SH-SY5Y (cell line): ENCODE measurements at regions not wholly inside any gene's neighbourhood (a gene's known extent, or its start where the extent isn't known, plus 50 kb on each side); places are given as distances from the start of the nearest gene placed in this dataset.

Source experiments
- GATA2 ChIP-seq: IDR thresholded peaks from 2 replicates; pipeline ENCODE4 v1.6.1; 2011; ENCODE audit warnings: mild to moderate bottlenecking, low read depth, low read length
- GATA3 ChIP-seq: IDR thresholded peaks from 2 replicates; pipeline ENCODE4 v1.6.1; 2011; ENCODE audit warnings: low read depth, mild to moderate bottlenecking, low read length, moderate library complexity

DNA sequence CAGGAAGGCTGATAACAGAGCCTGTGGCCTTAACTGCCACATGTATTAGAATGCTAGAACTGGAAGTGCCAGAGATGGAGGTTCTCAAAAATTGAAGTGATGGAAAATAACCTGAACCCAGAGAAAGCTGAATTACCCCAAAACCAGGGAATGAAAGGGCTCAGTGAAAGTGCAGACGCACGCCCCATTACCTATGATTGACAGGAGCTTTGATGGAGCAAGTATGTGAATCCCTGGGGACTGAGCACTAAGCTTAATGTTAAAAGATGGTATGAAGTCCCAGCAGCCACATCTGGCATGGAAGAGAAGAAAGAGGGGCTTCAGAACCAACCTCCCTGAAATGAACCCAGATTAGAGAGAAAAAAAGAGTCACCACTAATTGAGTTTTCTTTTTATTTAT, 118.4 kb upstream of the FHIT start:
- TF ChIP-seq GATA3 (no peak), GATA2 (no peak)
